ENCODE measurements at regions not wholly inside any gene's neighbourhood (a gene's known extent, or its start where the extent isn't known, plus 50 kb on each side); places are given as distances from the start of the nearest gene placed in this dataset.

DNA sequence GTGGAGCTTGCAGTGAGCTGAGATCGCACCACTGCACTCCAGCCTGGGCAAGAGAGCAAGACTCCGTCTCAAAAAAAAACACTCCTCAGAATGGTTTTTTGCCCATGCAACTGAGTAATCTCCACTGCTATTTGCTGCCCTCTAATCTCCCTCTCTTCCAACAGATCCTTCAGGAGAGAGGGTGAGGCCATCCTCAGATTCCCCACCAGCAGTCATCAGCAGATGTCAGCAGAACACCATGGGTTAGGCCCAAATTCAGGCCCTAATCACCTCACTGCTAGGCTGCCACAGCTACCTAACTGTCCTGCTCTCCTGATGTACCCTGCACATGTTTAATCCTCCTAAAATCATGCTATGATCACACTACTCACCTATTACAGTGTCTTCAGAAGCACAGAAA, 63.2 kb upstream of the BEND6 start:
- TF ChIP-seq, protein P1, sequence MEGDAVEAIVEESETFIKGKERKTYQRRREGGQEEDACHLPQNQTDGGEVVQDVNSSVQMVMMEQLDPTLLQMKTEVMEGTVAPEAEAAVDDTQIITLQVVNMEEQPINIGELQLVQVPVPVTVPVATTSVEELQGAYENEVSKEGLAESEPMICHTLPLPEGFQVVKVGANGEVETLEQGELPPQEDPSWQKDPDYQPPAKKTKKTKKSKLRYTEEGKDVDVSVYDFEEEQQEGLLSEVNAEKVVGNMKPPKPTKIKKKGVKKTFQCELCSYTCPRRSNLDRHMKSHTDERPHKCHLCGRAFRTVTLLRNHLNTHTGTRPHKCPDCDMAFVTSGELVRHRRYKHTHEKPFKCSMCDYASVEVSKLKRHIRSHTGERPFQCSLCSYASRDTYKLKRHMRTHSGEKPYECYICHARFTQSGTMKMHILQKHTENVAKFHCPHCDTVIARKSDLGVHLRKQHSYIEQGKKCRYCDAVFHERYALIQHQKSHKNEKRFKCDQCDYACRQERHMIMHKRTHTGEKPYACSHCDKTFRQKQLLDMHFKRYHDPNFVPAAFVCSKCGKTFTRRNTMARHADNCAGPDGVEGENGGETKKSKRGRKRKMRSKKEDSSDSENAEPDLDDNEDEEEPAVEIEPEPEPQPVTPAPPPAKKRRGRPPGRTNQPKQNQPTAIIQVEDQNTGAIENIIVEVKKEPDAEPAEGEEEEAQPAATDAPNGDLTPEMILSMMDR (IDR thresholded peaks at IDR 0.05; ENCODE audit: insufficient read depth, low read depth, low read length, missing control alignments) = no peak
- no peak for DNase-seq (ENCODE audit: low read depth)
- H3K4me3 ChIP-seq (ENCODE audit: low read length) = no peak overlapping the region

DNA sequence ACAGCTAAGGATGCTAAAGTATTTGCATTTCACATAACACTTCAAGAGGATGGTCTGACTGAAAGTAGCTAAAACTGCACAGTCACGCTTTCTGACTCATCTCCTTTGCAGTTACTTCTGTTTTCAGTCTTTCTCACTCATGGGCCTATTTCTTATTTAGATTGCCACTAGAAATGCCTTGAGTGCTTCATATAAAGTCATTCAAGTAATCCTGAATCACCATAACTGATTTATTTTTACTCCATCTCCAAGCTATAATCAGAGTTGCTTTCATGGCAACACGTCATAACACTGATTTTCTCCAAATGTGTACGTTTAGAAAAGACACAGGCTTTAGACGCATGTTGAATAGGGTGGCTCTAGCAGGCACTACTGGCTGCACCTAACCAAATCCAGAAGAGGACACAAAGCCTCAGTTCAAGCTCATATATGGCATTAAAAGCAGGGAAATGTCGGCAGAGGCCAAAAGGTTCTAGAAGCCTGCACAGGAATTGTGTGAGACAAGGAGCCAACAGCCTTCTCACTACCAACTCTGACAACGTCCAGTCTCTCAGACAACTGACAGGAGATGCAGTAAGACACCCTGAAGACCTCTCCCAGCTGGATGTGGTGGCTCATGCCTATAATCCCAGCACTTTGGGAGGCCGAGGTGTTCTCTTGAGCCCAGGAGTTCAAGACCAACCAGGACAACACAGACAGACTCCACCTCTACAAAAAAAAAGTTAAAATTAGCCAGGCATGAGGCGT, 64.1 kb upstream of the BEND6 start:
- no peak overlapping the region for H3K4me3 ChIP-seq (ENCODE audit: low read length)
- TF ChIP-seq, protein P1 (IDR thresholded peaks at IDR 0.05; ENCODE audit: insufficient read depth, low read depth, low read length, missing control alignments) = no peak
- DNase-seq (ENCODE audit: low read depth) = peak; percentile 78

DNA sequence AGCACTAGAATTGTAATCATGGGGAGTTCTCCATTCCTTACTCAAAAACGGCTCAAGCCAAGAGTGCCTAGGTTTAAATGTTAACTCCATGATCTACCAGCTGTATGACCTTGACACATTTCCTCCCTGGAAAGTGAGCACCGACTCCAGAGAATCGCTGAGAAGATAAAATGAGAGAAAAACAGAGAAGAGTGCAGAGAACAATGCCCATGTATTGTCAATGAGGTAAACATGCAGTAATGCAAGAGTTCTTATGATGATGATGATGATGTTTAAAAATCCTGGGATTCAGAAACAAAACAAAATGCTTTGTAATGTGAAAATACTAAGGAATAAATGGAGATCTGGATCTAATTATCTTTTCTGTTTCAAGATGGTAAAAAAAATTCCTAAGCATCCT, 64.8 kb upstream of the BEND6 start:
- H3K4me3 ChIP-seq (ENCODE audit: low read length) = no peak overlapping the region
- no peak for DNase-seq (ENCODE audit: low read depth)
- TF ChIP-seq, protein P1 (IDR thresholded peaks at IDR 0.05; ENCODE audit: insufficient read depth, low read depth, low read length, missing control alignments) = no peak

DNA sequence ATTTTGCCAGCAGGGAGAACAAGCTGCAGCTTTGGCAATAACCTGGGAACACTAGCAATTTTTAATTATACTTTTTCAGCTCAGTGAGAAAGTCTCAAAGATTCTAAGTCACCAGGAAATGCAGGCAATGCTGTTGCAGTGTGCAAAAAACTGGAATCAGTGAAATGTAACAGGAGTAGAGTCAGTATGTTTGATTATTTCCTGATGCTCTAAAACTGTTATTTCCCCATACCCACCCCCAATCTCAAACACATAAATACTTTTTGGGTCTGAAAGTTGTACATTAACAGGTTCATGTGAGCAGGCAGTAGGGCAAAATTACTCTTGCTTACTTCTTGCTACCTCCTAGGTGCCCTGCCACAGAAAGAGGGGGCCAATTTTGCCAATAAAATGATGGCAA, 65.4 kb upstream of the BEND6 start:
- TF ChIP-seq, protein P1 (IDR thresholded peaks at IDR 0.05; ENCODE audit: insufficient read depth, low read depth, low read length, missing control alignments) = no peak
- no peak for DNase-seq (ENCODE audit: low read depth)
- H3K4me3 ChIP-seq (ENCODE audit: low read length) = no peak overlapping the region

DNA sequence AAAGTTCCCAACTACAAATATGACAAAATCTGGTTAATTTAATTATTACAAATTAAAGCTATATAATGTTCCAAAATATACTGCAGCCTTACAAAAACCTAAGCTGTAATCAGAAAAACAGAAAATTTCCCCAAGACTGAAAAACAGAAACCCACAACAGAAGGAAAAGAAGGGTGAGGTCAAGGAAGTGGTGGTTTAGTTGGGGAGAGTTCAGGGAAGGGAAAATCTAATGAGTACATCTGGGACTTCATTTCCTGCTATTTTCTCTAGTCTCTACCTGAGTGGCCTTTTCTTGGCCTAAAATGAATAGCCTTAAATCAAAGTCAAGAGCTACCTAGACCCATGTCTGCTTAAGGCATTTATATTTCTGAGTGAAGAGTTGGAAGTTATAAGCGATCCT, 66.2 kb upstream of the BEND6 start:
- H3K4me3 ChIP-seq (ENCODE audit: low read length) = no peak overlapping the region
- no peak for DNase-seq (ENCODE audit: low read depth)
- TF ChIP-seq, protein P1 (IDR thresholded peaks at IDR 0.05; ENCODE audit: insufficient read depth, low read depth, low read length, missing control alignments) = no peak

DNA sequence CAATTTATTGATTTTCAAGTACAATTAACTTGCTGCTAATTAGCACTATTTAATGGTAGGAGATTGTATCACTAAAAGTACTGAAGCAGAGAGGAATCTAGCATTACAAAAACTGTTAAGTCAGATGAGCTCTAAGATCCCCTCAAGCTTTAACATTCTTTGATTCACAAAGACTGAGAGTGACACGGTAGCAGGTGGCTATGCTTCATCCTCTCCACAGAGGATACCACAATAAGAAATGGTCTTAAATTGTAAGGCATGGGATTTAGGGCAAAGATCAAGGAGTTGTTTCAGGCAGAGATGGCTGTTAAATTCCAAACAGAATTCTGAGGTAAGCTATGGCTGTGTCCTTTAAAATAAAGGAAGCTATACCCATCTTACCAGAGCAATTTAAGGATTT, 67.8 kb upstream of the BEND6 start:
- no peak for DNase-seq (ENCODE audit: low read depth)
- TF ChIP-seq, protein P1 (IDR thresholded peaks at IDR 0.05; ENCODE audit: insufficient read depth, low read depth, low read length, missing control alignments) = no peak
- no peak overlapping the region for H3K4me3 ChIP-seq (ENCODE audit: low read length)

DNA sequence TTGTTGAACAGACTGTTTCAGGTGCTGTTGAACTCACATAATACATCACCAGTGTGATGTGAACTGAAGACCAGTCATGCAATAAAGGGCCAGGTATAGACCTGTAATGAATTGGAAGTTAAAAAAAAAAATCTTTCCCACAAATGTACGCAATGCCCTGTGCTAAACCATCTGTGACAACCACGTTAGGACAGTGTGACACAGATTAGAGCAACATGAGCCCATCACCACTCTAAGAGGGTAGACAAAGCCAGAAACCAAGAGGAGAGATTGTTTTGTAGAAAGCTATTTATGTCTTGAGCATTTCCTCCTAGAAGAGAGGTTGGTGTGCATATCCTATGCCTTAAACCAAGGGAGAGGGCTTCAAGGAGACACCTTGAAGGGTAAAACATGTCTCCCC, 77.0 kb upstream of the BEND6 start:
- DNase-seq (ENCODE audit: low read depth) = no peak
- no peak overlapping the region for H3K4me3 ChIP-seq (ENCODE audit: low read length)
- TF ChIP-seq, protein P1 (IDR thresholded peaks at IDR 0.05; ENCODE audit: insufficient read depth, low read depth, low read length, missing control alignments) = no peak
